Fibroblast of skin of abdomen (primary cell): ENCODE measurements at regions not wholly inside any gene's neighbourhood (a gene's known extent, or its start where the extent isn't known, plus 50 kb on each side); places are given as distances from the start of the nearest gene placed in this dataset.

Source experiments
- DNase-seq: peaks from one replicate; pipeline ENCODE4 v3.0.0-alpha.2; 2013

- DNase-seq = no peak
Measured at GRCh38 chr2:53021828-53022227, 745.8 kb upstream of the CHAC2 start.

- peak; percentile 63 for DNase-seq
Measured at GRCh38 chr2:53021292-53021691, 746.3 kb upstream of the CHAC2 start.

- peak; percentile 38 for DNase-seq
Measured at GRCh38 chr2:53018825-53019425, 748.7 kb upstream of the CHAC2 start.

- no peak for DNase-seq
Measured at GRCh38 chr2:53006980-53007379, 760.6 kb upstream of the CHAC2 start.

- no peak for DNase-seq
Measured at GRCh38 chr2:53004413-53004812, 763.2 kb upstream of the CHAC2 start.

GRCh38 chr2:52995424-52995823 is 772.2 kb upstream of the CHAC2 start:
- DNase-seq = no peak

- DNase-seq = peak; percentile 18
Measured at GRCh38 chr2:52976143-52976949, 791.3 kb upstream of the CHAC2 start.

GRCh38 chr2:52974127-52974526 is 793.5 kb upstream of the CHAC2 start:
- no peak for DNase-seq

- no peak for DNase-seq
Measured at GRCh38 chr2:52970642-52971041, 797.0 kb upstream of the CHAC2 start.

GRCh38 chr2:52968043-52968442 is 799.6 kb upstream of the CHAC2 start:
- no peak for DNase-seq

- DNase-seq = no peak
Measured at GRCh38 chr2:52964916-52965530, 802.6 kb upstream of the CHAC2 start.

GRCh38 chr2:52961403-52961802 is 806.2 kb upstream of the CHAC2 start:
- no peak for DNase-seq

- no peak for DNase-seq
Measured at GRCh38 chr2:52960881-52961280, 806.7 kb upstream of the CHAC2 start.

GRCh38 chr2:52959801-52960200 is 807.8 kb upstream of the CHAC2 start:
- DNase-seq = no peak

GRCh38 chr2:52956766-52957165 is 810.8 kb upstream of the CHAC2 start:
- no peak for DNase-seq

GRCh38 chr2:52956118-52956517 is 811.5 kb upstream of the CHAC2 start:
- no peak for DNase-seq

GRCh38 chr2:52955079-52955478 is 812.5 kb upstream of the CHAC2 start:
- no peak for DNase-seq

GRCh38 chr2:52940101-52940500 is 827.5 kb upstream of the CHAC2 start:
- no peak for DNase-seq

- DNase-seq = no peak
Measured at GRCh38 chr2:52939250-52939649, 828.4 kb upstream of the CHAC2 start.

GRCh38 chr2:52936029-52936428 is 831.6 kb upstream of the CHAC2 start:
- DNase-seq = no peak

GRCh38 chr2:52934920-52935640 is 832.5 kb upstream of the CHAC2 start:
- no peak for DNase-seq

- peak; percentile 73 for DNase-seq
Measured at GRCh38 chr2:52934323-52934898, 833.2 kb upstream of the CHAC2 start.

GRCh38 chr2:52933878-52934277 is 833.7 kb upstream of the CHAC2 start:
- DNase-seq = peak; percentile 32
